ENCODE measurements at regions not wholly inside any gene's neighbourhood (a gene's known extent, or its start where the extent isn't known, plus 50 kb on each side); places are given as distances from the start of the nearest gene placed in this dataset.

DNA sequence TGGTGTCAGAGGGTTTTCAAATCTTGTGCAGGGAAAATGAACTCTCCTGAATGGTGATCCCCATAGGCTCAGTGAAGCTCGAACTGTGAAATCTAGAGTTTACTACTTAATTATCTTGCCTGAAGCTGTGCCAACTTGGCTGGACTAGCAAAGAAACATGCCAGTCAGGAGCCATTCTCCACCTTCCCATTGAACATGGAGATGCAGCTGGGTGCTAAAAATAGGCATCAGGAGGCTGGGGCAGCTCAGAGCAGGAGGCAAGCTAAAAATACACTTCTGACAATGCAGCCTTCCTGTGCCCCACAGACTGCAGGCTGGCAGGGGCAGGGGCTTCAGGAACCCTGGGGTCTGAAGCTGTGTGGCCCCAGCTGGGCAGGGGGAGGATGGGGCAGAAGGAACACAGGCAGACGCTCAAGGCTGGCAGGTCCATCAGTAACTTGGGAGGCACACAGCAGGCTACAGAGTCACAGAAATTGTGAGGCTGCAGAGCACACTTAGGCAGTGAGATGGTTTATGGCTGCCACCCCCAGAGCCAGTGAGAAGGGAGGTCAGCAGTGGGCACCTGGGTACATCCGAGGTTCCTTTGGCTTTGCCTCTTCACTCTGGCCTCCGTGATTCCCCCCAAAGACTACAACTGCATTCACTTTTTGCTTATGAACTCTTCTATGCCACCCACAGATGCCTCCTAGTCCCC, 155.4 kb upstream of the KCND3 start:
- TF ChIP-seq POLR2A (IDR thresholded peaks at IDR 0.05; ENCODE audit: low read depth, low read length) (no peak), POLR2AphosphoS5 (IDR thresholded peaks at IDR 0.05; ENCODE audit: low read depth, low read length) (no peak)
